HG02678 (cell line): ENCODE measurements at regions not wholly inside any gene's neighbourhood (a gene's known extent, or its start where the extent isn't known, plus 50 kb on each side); places are given as distances from the start of the nearest gene placed in this dataset.
"Not testable (repeated sequence)": the region's sequence is repeated elsewhere in the genome, so short reads cannot be mapped to it uniquely, and the experiment has no call there.

Experiments
- ATAC-seq: cut with Tn5 transposase; IDR thresholded peaks from one replicate; pipeline ENCODE4 v1.9.1; 2021; ENCODE audit warnings: mild to moderate bottlenecking, moderate library complexity; ENCODE audit not compliant: unreplicated experiment

- no peak for ATAC-seq
These were observed 93.9 kb upstream of the C1QTNF7 start for GRCh38 chr4:15333692-15334633.

GRCh38 chr4:15336410-15337167 is 91.2 kb upstream of the C1QTNF7 start:
- ATAC-seq = no peak

- not testable (repeated sequence) for ATAC-seq
These were observed 90.6 kb upstream of the C1QTNF7 start for GRCh38 chr4:15337168-15337657.

GRCh38 chr4:15339737-15340136 is 88.1 kb upstream of the C1QTNF7 start:
- ATAC-seq = no peak

GRCh38 chr4:15340332-15340731 is 87.5 kb upstream of the C1QTNF7 start:
- no peak for ATAC-seq

- no peak for ATAC-seq
These were observed 86.7 kb upstream of the C1QTNF7 start for GRCh38 chr4:15340902-15341732.

GRCh38 chr4:15341733-15342300 is 86.0 kb upstream of the C1QTNF7 start:
- no peak for ATAC-seq

GRCh38 chr4:15343000-15343399 is 84.8 kb upstream of the C1QTNF7 start:
- no peak for ATAC-seq

GRCh38 chr4:15343581-15343980 is 84.3 kb upstream of the C1QTNF7 start:
- no peak for ATAC-seq

GRCh38 chr4:15344041-15344440 is 83.8 kb upstream of the C1QTNF7 start:
- no peak for ATAC-seq

GRCh38 chr4:15345134-15345533 is 82.7 kb upstream of the C1QTNF7 start:
- no peak for ATAC-seq

- no peak for ATAC-seq
These were observed 79.6 kb upstream of the C1QTNF7 start for GRCh38 chr4:15348236-15348635.

- no peak for ATAC-seq
These were observed 79.1 kb upstream of the C1QTNF7 start for GRCh38 chr4:15348695-15349094.

- no peak for ATAC-seq
These were observed 78.3 kb upstream of the C1QTNF7 start for GRCh38 chr4:15349531-15349935.

GRCh38 chr4:15349965-15350364 is 77.9 kb upstream of the C1QTNF7 start:
- no peak for ATAC-seq

- no peak for ATAC-seq
These were observed 75.3 kb upstream of the C1QTNF7 start for GRCh38 chr4:15352524-15352923.

- ATAC-seq = no peak
These were observed 74.6 kb upstream of the C1QTNF7 start for GRCh38 chr4:15353207-15353606.

- ATAC-seq = no peak
These were observed 73.2 kb upstream of the C1QTNF7 start for GRCh38 chr4:15354371-15355297.

- no peak for ATAC-seq
These were observed 66.3 kb upstream of the C1QTNF7 start for GRCh38 chr4:15361529-15361928.
